ENCODE measurements at regions not wholly inside any gene's neighbourhood (a gene's known extent, or its start where the extent isn't known, plus 50 kb on each side); places are given as distances from the start of the nearest gene placed in this dataset.
A peak's percentile ranks its signal among the peaks of the same experiment; 100 is the strongest.

DNA sequence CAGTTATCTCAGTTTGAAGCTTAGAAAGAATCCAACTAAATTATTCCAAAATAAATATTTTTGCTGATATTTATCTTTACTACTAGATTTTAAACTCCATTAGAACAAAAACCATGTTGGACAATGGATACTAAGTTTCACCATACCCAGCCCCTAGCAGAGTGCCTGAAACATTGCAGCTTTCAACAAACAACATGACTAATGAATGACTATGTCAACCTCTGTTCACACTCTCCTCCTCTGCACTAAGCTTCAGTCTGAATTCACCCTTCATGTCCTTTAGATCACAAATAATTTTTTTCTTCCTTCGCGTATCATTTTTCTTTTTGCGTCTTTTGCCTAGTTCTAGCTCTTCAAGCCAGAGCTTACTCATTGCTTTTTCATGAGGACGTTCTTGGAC lies 315.2 kb downstream of the PCDH10 start:
- FAIRE-seq: no peak

GRCh38 chr4:133452678-133453077 lies 303.6 kb downstream of the PCDH10 start:
- no peak for FAIRE-seq

DNA sequence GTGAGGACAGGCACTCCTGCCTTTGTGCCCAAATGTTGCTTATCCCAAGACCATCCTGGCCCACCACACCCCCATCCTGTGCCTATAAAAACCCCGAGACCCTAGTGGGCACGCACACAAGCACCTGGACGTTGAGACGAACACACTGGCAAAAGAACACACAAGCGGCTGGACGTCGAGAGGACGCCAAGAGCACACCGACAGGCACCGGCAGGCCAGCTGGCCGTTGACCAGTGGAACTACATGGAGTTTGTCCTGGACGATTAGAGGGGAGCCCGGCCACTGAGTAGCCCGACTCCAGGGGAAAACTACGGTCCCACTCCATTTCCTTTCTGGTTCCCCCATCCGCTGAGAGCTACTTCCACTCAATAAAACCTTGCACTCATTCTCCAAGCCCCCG lies 301.7 kb downstream of the PCDH10 start:
- FAIRE-seq: no peak

DNA sequence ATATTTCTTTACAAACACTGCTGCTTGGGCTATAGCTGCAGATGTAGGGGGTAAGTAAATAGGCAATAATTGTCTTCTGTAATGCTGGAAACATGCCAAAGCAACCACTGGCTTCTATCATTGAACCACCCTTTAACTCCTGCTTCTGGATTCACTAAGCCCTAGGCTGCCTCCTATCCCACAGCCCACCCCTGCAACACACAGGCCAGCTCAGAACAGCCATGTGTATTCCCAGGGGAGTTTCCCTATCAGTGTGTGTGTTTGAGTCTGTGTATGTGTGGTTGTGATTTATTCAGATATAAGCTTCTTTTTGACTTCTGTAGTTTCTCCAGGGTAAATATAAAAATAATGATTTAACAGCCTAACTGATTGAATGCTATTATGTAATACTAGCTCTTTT lies 291.3 kb downstream of the PCDH10 start:
- no peak for FAIRE-seq

GRCh38 chr4:133439830-133440229 lies 290.7 kb downstream of the PCDH10 start:
- FAIRE-seq: no peak

DNA sequence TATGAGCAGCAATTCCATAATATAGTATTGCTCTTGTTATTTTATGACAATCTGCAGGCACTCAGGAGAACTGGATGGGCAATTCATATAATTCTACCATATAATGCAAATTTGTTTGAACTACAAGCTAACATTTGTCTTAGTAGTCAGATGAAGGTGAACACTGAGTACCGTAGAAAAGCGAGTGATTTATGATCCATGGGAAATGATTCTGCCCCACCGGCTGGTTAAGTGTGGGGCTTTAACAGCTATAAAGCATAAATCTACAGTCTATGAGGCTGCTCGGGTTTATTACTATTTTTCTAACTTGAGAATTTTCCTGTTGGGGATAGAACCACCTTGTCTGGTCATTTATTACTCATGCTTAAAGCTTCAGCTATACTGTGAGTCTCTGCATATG lies 275.5 kb downstream of the PCDH10 start:
- FAIRE-seq: no peak

DNA sequence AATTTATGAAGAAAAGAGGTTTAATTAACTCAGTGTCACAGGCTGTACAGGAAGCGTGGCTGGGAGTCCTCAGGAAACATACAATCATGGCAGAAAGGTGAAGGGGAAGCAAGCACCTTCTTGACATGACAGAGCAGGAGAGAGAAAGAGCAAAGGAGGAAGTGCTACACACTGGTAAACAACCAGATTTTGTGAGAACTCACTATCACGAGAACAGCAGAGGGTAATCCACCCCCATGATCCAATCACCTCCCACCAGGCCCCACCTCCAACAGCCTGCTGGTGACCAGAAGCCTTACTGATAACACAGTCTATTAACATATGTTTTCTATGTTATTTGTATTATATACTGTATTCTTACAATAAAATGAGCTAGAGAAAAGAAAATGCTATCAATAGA lies 254.8 kb downstream of the PCDH10 start:
- no peak for FAIRE-seq

GRCh38 chr4:133402616-133403015 lies 253.5 kb downstream of the PCDH10 start:
- no peak for FAIRE-seq

DNA sequence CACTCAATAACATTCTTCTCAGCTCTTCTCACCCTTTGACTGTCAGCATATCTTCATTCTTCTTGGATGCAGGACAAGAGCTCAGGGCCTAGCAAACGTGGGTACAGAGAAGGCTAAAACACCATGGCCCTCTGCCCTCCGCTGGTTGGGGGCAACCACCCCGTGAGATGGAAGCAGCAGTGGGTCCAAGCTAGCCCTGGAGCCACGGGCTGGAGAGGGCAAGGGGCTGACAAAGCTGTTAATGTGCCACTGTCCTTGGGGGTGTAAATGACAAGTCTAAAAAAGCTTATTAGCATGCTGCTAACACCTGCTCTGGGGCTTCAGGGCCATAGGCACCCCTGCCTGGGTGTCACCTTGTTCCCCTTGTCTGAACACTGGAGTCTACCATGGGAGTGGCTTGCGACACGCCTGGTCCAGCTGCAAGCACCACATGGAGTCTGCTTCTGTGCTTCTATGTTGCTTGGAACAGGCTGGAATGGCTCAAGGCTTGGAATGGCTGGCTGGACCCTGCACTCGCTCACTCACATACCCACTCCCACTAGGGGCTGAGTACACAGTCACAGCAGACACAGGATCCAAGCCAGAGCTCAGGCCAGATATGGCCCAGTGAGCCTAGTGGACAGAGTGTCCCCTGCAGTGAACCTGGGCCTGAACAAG lies 246.0 kb downstream of the PCDH10 start:
- no peak for FAIRE-seq

- FAIRE-seq: no peak
These were observed 241.2 kb downstream of the PCDH10 start for GRCh38 chr4:133390198-133390855.

DNA sequence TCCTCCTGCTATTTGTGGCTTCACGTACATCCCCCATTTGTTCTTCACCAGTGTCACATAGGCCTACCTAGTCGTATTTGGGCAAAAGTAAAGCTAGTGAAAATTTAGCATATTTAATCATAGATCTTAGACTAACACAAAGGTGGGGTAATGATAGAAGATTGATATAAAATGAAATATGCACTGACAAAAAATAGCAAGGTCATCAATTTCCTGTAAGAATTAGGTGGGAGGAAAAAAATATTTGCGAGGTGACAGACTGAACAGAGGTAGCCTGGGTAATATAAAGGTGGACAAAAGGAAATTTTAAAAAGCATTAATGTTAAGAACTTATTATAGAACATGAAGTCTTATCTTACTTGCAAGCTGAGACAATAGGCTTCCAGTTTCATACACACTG lies 239.9 kb downstream of the PCDH10 start:
- FAIRE-seq: no peak

GRCh38 chr4:133385161-133385954 lies 236.3 kb downstream of the PCDH10 start:
- no peak for FAIRE-seq

- FAIRE-seq: no peak
These were observed 230.8 kb downstream of the PCDH10 start for GRCh38 chr4:133379681-133380438.

DNA sequence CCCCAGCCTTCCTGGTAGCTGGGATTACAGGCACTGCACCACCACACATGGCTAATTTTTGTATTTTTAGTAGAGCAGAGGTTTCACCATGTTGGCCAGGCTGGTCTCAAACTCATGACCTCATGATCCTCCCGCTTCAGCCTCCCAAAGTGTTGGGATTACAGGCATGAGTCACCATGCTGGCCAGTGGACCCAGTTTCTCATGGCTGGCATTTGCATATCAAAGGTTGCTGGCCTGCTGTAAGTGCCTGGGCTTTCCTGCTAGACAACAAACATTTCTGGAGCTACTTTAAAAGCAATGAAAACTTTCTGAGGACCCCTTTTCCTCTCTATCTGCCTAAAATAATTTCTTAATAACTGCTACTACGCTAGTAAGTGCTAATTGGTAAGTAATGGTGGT lies 228.2 kb downstream of the PCDH10 start:
- no peak for FAIRE-seq

- FAIRE-seq: no peak
These were observed 223.6 kb downstream of the PCDH10 start for GRCh38 chr4:133372699-133373098.

DNA sequence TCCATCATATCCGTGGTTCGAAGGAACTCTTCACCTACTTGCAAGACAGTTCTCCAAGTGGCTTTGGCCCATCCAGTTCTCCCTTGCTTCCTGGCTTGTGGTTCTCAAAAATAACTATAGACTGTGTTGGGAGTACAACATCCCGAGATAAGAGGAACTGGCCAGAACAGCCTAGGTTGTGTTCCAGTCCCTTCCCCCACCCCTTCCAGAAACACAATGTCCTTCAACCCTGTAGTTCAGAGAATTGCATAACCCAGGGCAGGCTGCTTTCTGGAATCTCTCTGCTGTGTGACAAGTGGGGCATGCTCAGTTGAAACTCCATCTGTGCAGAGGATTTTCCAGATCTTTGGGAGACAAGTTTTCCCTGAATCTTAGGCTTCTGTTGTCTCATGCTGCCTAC lies 206.5 kb downstream of the PCDH10 start:
- no peak for FAIRE-seq

DNA sequence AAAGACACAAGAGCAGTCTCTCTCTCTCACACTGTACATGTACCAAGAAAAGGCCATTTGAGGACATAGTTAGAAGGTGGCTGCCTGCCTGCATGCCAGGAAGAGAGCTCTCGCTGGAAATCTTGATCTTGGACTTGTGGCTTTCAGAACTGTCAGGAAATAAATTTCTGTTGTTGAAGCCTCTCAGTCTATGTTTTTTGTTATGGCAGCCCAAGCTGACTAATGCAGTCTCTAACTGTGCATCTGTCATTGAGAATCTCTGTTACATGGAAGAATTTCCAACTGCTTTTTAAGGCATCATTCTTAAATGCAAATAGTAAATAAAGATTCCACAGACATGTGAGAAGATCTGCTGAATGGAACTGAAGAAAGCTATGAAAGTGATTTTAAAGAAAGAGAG lies 198.3 kb downstream of the PCDH10 start:
- FAIRE-seq: no peak

GRCh38 chr4:133324491-133324890 lies 175.4 kb downstream of the PCDH10 start:
- FAIRE-seq: no peak

GRCh38 chr4:133323670-133324069 lies 174.6 kb downstream of the PCDH10 start:
- FAIRE-seq: no peak

DNA sequence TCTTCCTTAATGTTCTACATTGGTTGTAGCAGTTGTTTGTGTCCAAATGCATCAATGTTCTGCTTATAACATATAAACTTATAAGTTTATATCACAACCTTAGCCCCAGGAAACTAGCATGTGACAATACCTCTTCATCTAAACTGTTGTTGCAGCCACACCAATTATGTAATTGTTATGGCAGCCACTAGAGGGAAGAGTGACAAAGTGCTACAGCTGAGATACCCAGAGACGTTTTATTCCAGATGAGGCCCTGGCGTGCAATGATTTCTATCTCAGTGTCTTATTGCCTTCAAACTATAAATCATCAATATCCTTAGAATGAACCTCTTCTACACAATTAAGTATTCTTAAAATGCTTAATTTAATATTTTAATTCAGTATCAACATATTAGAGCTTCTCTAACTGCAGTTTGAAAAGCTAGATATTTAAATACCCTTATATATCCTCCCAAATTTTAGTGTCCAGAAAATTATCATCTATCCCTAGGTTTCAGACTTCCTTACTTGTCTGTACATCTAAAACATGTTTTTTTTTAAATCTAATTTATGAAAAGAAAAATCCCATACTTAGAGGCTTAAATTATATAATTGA lies 171.6 kb downstream of the PCDH10 start:
- FAIRE-seq: peak; percentile 11

DNA sequence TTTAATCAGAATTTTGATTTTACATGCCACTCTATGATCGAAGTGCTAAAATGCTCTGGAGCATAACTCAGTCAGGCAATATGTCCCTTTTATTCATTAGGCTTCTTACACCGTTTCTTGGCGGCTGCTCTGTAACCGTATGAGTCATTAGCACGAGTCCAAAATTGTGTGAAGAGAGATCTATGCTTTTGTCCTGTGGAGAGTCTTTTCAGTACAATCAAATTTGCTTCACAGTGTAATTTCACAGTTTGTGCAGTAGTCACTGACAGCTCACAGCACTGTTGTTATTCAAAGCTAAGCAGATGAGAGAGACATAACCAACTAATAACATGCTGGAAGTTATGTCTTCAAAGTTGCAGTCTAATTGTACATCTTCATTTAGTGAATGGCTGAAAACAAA lies 167.8 kb downstream of the PCDH10 start:
- no peak for FAIRE-seq

GRCh38 chr4:133314991-133315390 lies 165.9 kb downstream of the PCDH10 start:
- FAIRE-seq: no peak

DNA sequence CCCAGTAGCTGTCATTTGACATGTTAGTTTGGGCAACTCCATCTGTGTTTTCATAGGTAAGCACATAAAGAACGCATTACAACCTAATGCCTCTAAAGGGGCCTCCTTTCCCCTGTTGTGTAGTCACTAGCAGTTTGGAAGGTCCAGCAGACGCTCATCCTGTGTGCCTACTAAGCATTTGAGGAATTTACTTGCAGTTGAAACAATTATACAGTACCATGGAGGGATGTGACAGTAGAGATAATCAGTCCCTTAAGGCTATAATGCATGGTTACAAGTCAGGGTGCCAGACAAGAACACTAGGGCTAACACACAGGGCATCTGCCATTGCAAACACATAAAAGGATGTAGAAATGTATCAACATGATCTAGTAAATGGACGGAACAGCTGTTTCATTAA lies 138.3 kb downstream of the PCDH10 start:
- FAIRE-seq: no peak

Data from A204.1 (cell line).